ENCODE measurements at regions not wholly inside any gene's neighbourhood (a gene's known extent, or its start where the extent isn't known, plus 50 kb on each side); places are given as distances from the start of the nearest gene placed in this dataset.

- H3K27me3 ChIP-seq = no peaks in the 10 kb centered on the region
- H3K4me1 ChIP-seq = no peaks in the 10 kb centered on the region
- no peak overlapping the region for H3K4me3 ChIP-seq
- no peak for ATAC-seq
- no peaks in the 10 kb centered on the region for H3K9me3 ChIP-seq
- 76% methylated on average over 5 of the region's 10 CpGs for WGBS (ENCODE audit: insufficient coverage, low coverage, low lambda C conversion rate, missing lambda C conversion rate)
- intact Hi-C loops (cut with DNase I) = no loop called here
- no peak for TF ChIP-seq CTCF (IDR thresholded peaks at IDR 0.05)
- TF ChIP-seq POLR2A (IDR thresholded peaks at IDR 0.05) = no peak
- H3K27ac ChIP-seq = no peak overlapping the region
- DNase-seq = no peak
- H3K36me3 ChIP-seq = no peaks in the 10 kb centered on the region
These were observed 260.4 kb downstream of the CBLN4 start for GRCh38 chr20:55744896-55745295.

- no peaks in the 10 kb centered on the region for H3K4me1 ChIP-seq
- ATAC-seq (no peak), DNase-seq (no peak)
- WGBS (ENCODE audit: insufficient coverage, low coverage, low lambda C conversion rate, missing lambda C conversion rate) = 96% methylated on average over 3 of the region's 3 CpGs
- H3K4me3 ChIP-seq = no peak overlapping the region
- H3K9me3 ChIP-seq = no peaks in the 10 kb centered on the region
- no peaks in the 10 kb centered on the region for H3K27me3 ChIP-seq
- TF ChIP-seq POLR2A (IDR thresholded peaks at IDR 0.05) (no peak), CTCF (IDR thresholded peaks at IDR 0.05) (no peak)
- no peaks in the 10 kb centered on the region for H3K36me3 ChIP-seq
- no peak overlapping the region for H3K27ac ChIP-seq
- intact Hi-C loops (cut with DNase I) = no loop called here
These were observed 263.5 kb downstream of the CBLN4 start for GRCh38 chr20:55741801-55742200.

GRCh38 chr20:55740076-55740475 lies 265.2 kb downstream of the CBLN4 start:
- Histone ChIP-seq H3K36me3 (no peaks in the 10 kb centered on the region), H3K4me1 (no peaks in the 10 kb centered on the region), H3K27ac (no peak overlapping the region), H3K4me3 (no peak overlapping the region), H3K9me3 (no peaks in the 10 kb centered on the region), H3K27me3 (no peaks in the 10 kb centered on the region)
- 83% methylated on average over 8 of the region's 8 CpGs for WGBS (ENCODE audit: insufficient coverage, low coverage, low lambda C conversion rate, missing lambda C conversion rate)
- intact Hi-C loops (cut with DNase I) = no loop called here
- TF ChIP-seq POLR2A (IDR thresholded peaks at IDR 0.05) = no peak
- ATAC-seq (no peak), DNase-seq (no peak)

- Histone ChIP-seq H3K36me3 (no peaks in the 10 kb centered on the region), H3K27me3 (no peaks in the 10 kb centered on the region), H3K9me3 (no peaks in the 10 kb centered on the region), H3K27ac (no peak overlapping the region), H3K4me3 (no peak overlapping the region), H3K4me1 (no peaks in the 10 kb centered on the region)
- 44% methylated on average over 3 of the region's 4 CpGs for WGBS (ENCODE audit: insufficient coverage, low coverage, low lambda C conversion rate, missing lambda C conversion rate)
- TF ChIP-seq POLR2A (IDR thresholded peaks at IDR 0.05) (no peak), CTCF (IDR thresholded peaks at IDR 0.05) (no peak)
- no peak for ATAC-seq
- intact Hi-C loops (cut with DNase I) = no loop called here
- DNase-seq = no peak
These were observed 275.0 kb downstream of the CBLN4 start for GRCh38 chr20:55730321-55730720.

- WGBS (ENCODE audit: insufficient coverage, low coverage, low lambda C conversion rate, missing lambda C conversion rate) = 65% methylated on average over 6 of the region's 6 CpGs
- TF ChIP-seq CTCF (IDR thresholded peaks at IDR 0.05) (no peak), POLR2A (IDR thresholded peaks at IDR 0.05) (no peak)
These were observed 290.6 kb downstream of the CBLN4 start for GRCh38 chr20:55714736-55715135.

More at GRCh38 chr20:55714736-55715135, 290.6 kb downstream of the CBLN4 start:
- intact Hi-C loops (cut with DNase I) = no loop called here
- no peak for DNase-seq
- H3K4me1 ChIP-seq = no peaks in the 10 kb centered on the region
- H3K36me3 ChIP-seq = no peaks in the 10 kb centered on the region
- no peaks in the 10 kb centered on the region for H3K27me3 ChIP-seq
- no peaks in the 10 kb centered on the region for H3K9me3 ChIP-seq
- no peak for ATAC-seq
- no peak overlapping the region for H3K27ac ChIP-seq
- H3K4me3 ChIP-seq = no peak overlapping the region
